IPS DF 6.9 (cell line): ENCODE measurements at regions not wholly inside any gene's neighbourhood (a gene's known extent, or its start where the extent isn't known, plus 50 kb on each side); places are given as distances from the start of the nearest gene placed in this dataset.

Source experiments
- DNase-seq: peaks from one replicate; pipeline ENCODE4 v3.0.0-alpha.2; 2013; ENCODE audit warnings: low read depth, low spot score
- H3K27ac ChIP-seq: one replicate; pipeline ENCODE4 v1.5.1; 2013; ENCODE audit warnings: low read length, control low read depth
- H3K27me3 ChIP-seq: 2 replicates; pipeline ENCODE4 v1.6.1; 2013; ENCODE audit warnings: mild to moderate bottlenecking, low read length; ENCODE audit not compliant: control insufficient read depth, insufficient read depth
- H3K36me3 ChIP-seq: 2 replicates; pipeline ENCODE4 v1.6.1; 2013; ENCODE audit warnings: low read length; ENCODE audit not compliant: control insufficient read depth, insufficient read depth
- H3K4me1 ChIP-seq: 2 replicates; pipeline ENCODE4 v1.6.1; 2013; ENCODE audit warnings: low read length; ENCODE audit not compliant: control insufficient read depth, insufficient read depth
- H3K4me3 ChIP-seq: 2 replicates; pipeline ENCODE4 v1.5.1; 2013; ENCODE audit warnings: mild to moderate bottlenecking, low read length
- H3K9me3 ChIP-seq: 2 replicates; pipeline ENCODE4 v1.6.1; 2013; ENCODE audit warnings: low read length, inconsistent platforms; ENCODE audit not compliant: control insufficient read depth, insufficient read depth
- WGBS: extraction: QIAGEN DNeasy Blood & Tissue Kit; methylation state at CpG from one replicate; pipeline ENCODE4 v1.1.7; 2013; ENCODE audit warnings: mixed read lengths, missing lambda C conversion rate; ENCODE audit not compliant: insufficient read length, insufficient coverage; 5-methylcytosine and 5-hydroxymethylcytosine counted together

GRCh38 chr4:101512416-101512815 is 165.1 kb upstream of the PPP3CA start:
- DNase-seq: no peak
- no CpG with 5 or more reads among the region's 2 CpGs for whole genome bisulfite sequencing

GRCh38 chr4:101501421-101501820 is 154.1 kb upstream of the PPP3CA start:
- no peak overlapping the region for H3K27ac ChIP-seq
- no peaks in the 10 kb centered on the region for H3K27me3 ChIP-seq
- no peaks in the 10 kb centered on the region for H3K9me3 ChIP-seq
- DNase-seq: no peak
- no peaks in the 10 kb centered on the region for H3K4me1 ChIP-seq
- no peaks in the 10 kb centered on the region for H3K36me3 ChIP-seq
- H3K4me3 ChIP-seq: no peak overlapping the region

More at GRCh38 chr4:101512416-101512815, 165.1 kb upstream of the PPP3CA start:
- H3K9me3 ChIP-seq: no peaks in the 10 kb centered on the region
- no peak overlapping the region for H3K27ac ChIP-seq
- H3K36me3 ChIP-seq: no peaks in the 10 kb centered on the region
- no peaks in the 10 kb centered on the region for H3K4me1 ChIP-seq
- H3K27me3 ChIP-seq: no peaks in the 10 kb centered on the region
- no peak overlapping the region for H3K4me3 ChIP-seq

GRCh38 chr4:101500742-101501141 is 153.4 kb upstream of the PPP3CA start:
- no peaks in the 10 kb centered on the region for H3K9me3 ChIP-seq
- H3K27ac ChIP-seq: no peak overlapping the region
- no peaks in the 10 kb centered on the region for H3K4me1 ChIP-seq
- H3K36me3 ChIP-seq: no peaks in the 10 kb centered on the region
- H3K4me3 ChIP-seq: no peak overlapping the region
- no peak for DNase-seq
- H3K27me3 ChIP-seq: no peaks in the 10 kb centered on the region

- no peaks in the 10 kb centered on the region for H3K36me3 ChIP-seq
- no peaks in the 10 kb centered on the region for H3K27me3 ChIP-seq
- no peak overlapping the region for H3K4me3 ChIP-seq
- H3K27ac ChIP-seq: no peak overlapping the region
- no peaks in the 10 kb centered on the region for H3K4me1 ChIP-seq
- H3K9me3 ChIP-seq: no peaks in the 10 kb centered on the region
- WGBS: no CpG with 5 or more reads among the region's 1 CpG
- no peak for DNase-seq
Observed at GRCh38 chr4:101475246-101475645, 127.9 kb upstream of the PPP3CA start.

GRCh38 chr4:101471201-101471600 is 123.9 kb upstream of the PPP3CA start:
- H3K36me3 ChIP-seq: no peaks in the 10 kb centered on the region
- H3K4me1 ChIP-seq: no peaks in the 10 kb centered on the region
- H3K27ac ChIP-seq: no peak overlapping the region
- H3K27me3 ChIP-seq: no peaks in the 10 kb centered on the region
- no peak for DNase-seq
- H3K4me3 ChIP-seq: no peak overlapping the region
- no peaks in the 10 kb centered on the region for H3K9me3 ChIP-seq

GRCh38 chr4:101464596-101464995 is 117.3 kb upstream of the PPP3CA start:
- Histone ChIP-seq H3K4me1 (no peaks in the 10 kb centered on the region), H3K4me3 (no peak overlapping the region), H3K9me3 (no peaks in the 10 kb centered on the region), H3K36me3 (no peaks in the 10 kb centered on the region), H3K27me3 (no peaks in the 10 kb centered on the region), H3K27ac (no peak overlapping the region)
- DNase-seq: no peak
- no CpG with 5 or more reads among the region's 2 CpGs for WGBS

GRCh38 chr4:101458914-101459313 is 111.6 kb upstream of the PPP3CA start:
- DNase-seq: no peak
- Histone ChIP-seq H3K27ac (no peak overlapping the region), H3K9me3 (no peaks in the 10 kb centered on the region), H3K27me3 (no peaks in the 10 kb centered on the region), H3K4me1 (no peaks in the 10 kb centered on the region), H3K4me3 (no peak overlapping the region), H3K36me3 (no peaks in the 10 kb centered on the region)

GRCh38 chr4:101458473-101458872 is 111.1 kb upstream of the PPP3CA start:
- WGBS: no CpG with 5 or more reads among the region's 5 CpGs

GRCh38 chr4:101451086-101451485 is 103.8 kb upstream of the PPP3CA start:
- no peaks in the 10 kb centered on the region for H3K9me3 ChIP-seq
- no peak for DNase-seq
- H3K36me3 ChIP-seq: no peaks in the 10 kb centered on the region
- no peak overlapping the region for H3K4me3 ChIP-seq
- H3K27ac ChIP-seq: no peak overlapping the region
- H3K27me3 ChIP-seq: no peaks in the 10 kb centered on the region
- H3K4me1 ChIP-seq: no peaks in the 10 kb centered on the region
- no CpG with 5 or more reads among the region's 1 CpG for WGBS

More at GRCh38 chr4:101458473-101458872, 111.1 kb upstream of the PPP3CA start:
- Histone ChIP-seq H3K4me3 (no peak overlapping the region), H3K36me3 (no peaks in the 10 kb centered on the region), H3K27ac (no peak overlapping the region), H3K4me1 (no peaks in the 10 kb centered on the region), H3K9me3 (no peaks in the 10 kb centered on the region), H3K27me3 (no peaks in the 10 kb centered on the region)
- no peak for DNase-seq

GRCh38 chr4:101441446-101441845 is 94.1 kb upstream of the PPP3CA start:
- no CpG with 5 or more reads among the region's 3 CpGs for WGBS
- H3K27me3 ChIP-seq: no peaks in the 10 kb centered on the region
- H3K27ac ChIP-seq: no peak overlapping the region
- no peak for DNase-seq
- H3K4me1 ChIP-seq: no peaks in the 10 kb centered on the region
- H3K9me3 ChIP-seq: no peaks in the 10 kb centered on the region
- H3K4me3 ChIP-seq: no peak overlapping the region
- H3K36me3 ChIP-seq: no peaks in the 10 kb centered on the region

- Histone ChIP-seq H3K9me3 (no peaks in the 10 kb centered on the region), H3K4me3 (no peak overlapping the region), H3K27me3 (no peaks in the 10 kb centered on the region), H3K4me1 (no peaks in the 10 kb centered on the region), H3K36me3 (no peaks in the 10 kb centered on the region), H3K27ac (no peak overlapping the region)
- no peak for DNase-seq
- 100% methylated on average over 1 of the region's 2 CpGs for WGBS
Observed at GRCh38 chr4:101439926-101440325, 92.6 kb upstream of the PPP3CA start.
